ENCODE measurements at regions not wholly inside any gene's neighbourhood (a gene's known extent, or its start where the extent isn't known, plus 50 kb on each side); places are given as distances from the start of the nearest gene placed in this dataset.

GRCh38 chr14:76948213-76948947 is 80.1 kb downstream of the IRF2BPL start:
- no peak for DNase-seq

- no peak for DNase-seq
These were observed 80.7 kb downstream of the IRF2BPL start for GRCh38 chr14:76947838-76948184.

GRCh38 chr14:76947078-76947837 is 81.2 kb downstream of the IRF2BPL start:
- peak; percentile 82 for DNase-seq

- no peak for DNase-seq
These were observed 81.8 kb downstream of the IRF2BPL start for GRCh38 chr14:76946753-76947077.

GRCh38 chr14:76943072-76943471 is 85.4 kb downstream of the IRF2BPL start:
- no peak for DNase-seq

- DNase-seq: no peak
These were observed 86.3 kb downstream of the IRF2BPL start for GRCh38 chr14:76941946-76942805.

GRCh38 chr14:76941544-76941943 is 87.0 kb downstream of the IRF2BPL start:
- DNase-seq: no peak

- no peak for DNase-seq
These were observed 88.3 kb downstream of the IRF2BPL start for GRCh38 chr14:76940021-76940760.

GRCh38 chr14:76939015-76939742 is 89.3 kb downstream of the IRF2BPL start:
- no peak for DNase-seq

GRCh38 chr14:76938092-76938500 is 90.4 kb downstream of the IRF2BPL start:
- DNase-seq: no peak

GRCh38 chr14:76937181-76938091 is 91.1 kb downstream of the IRF2BPL start:
- DNase-seq: no peak

- DNase-seq: no peak
These were observed 92.0 kb downstream of the IRF2BPL start for GRCh38 chr14:76936483-76936882.

GRCh38 chr14:76933515-76933914 is 95.0 kb downstream of the IRF2BPL start:
- no peak for DNase-seq

GRCh38 chr14:76931631-76932402 is 96.7 kb downstream of the IRF2BPL start:
- no peak for DNase-seq

GRCh38 chr14:76930549-76930948 is 98.0 kb downstream of the IRF2BPL start:
- DNase-seq: peak in 1 of 2 donors; percentile 34

- peak; percentile 76 to 77 for DNase-seq
These were observed 98.6 kb downstream of the IRF2BPL start for GRCh38 chr14:76929927-76930326.

GRCh38 chr14:76927971-76928700 is 100.4 kb downstream of the IRF2BPL start:
- no peak for DNase-seq

- peak; percentile 85 to 86 for DNase-seq
These were observed 100.5 kb downstream of the LRRC74A start for GRCh38 chr14:76926521-76927251.

- DNase-seq: no peak
These were observed 98.9 kb downstream of the LRRC74A start for GRCh38 chr14:76925097-76925441.

All from CD4-positive, alpha-beta T cell treated with Interleukin-4 for 1 hour (primary cell).